ENCODE measurements at regions not wholly inside any gene's neighbourhood (a gene's known extent, or its start where the extent isn't known, plus 50 kb on each side); places are given as distances from the start of the nearest gene placed in this dataset.

- DNase-seq: no peak
These were observed 59.8 kb upstream of the PPP2R5A start for GRCh38 chr1:212225416-212225815.

DNA sequence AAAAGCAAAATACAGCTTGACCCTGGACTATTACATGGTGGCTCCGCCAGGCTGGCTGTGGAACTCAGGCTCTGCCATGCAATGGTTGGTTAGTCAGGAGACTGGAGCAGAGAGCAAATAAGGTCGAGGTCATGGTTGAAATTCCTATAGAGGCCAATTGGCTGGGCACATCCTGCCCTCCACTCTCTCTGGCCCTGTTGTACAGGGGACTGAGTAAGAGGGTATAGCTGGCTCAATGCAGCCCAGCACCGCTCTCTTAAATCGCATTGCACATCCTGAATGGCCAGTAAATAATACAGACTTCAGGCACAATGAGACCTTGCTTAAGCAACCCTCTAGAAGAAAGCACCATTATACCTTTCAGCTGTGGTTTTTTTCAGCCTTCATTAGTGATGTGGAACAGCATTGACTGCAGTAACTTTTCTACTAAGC, 59.3 kb upstream of the PPP2R5A start:
- no peak for DNase-seq

DNA sequence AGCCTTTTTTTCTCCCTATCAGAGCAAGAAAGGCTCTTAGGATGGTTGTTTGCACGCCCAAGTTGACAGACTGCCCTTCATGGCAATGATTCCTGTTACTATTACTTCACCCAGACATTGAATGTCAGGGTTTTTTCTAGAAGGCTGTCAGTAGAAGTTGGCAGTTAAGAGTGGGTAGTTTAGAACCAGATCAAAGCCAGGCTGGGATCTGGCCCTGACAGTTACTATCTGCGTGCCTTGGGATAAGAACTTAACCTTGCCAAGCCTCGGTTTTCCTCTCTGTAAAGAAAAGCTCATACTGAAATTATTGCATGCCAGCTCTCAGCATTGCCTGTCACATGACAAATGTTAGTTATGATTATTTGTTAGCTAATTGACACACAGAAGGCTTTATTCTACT, 58.7 kb upstream of the PPP2R5A start:
- DNase-seq: no peak

DNA sequence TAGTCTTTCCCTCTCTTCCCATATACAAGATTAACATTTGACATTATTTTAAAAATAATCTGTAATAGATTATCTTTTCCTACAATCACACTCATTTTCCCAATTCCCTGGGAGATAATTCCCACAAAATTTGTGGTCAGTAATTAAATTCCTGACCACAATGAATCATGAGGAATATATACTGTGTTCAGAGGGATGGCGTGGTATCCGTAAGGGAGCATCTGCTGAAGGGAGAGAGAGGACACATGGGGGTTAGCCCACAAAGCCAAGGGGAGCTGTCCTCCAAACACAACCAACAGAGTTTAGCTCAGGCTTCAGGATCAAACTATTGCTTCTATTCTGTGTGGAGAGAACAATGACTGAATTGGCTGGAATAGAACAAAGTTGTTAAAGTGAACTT, 57.1 kb upstream of the PPP2R5A start:
- DNase-seq: no peak

DNA sequence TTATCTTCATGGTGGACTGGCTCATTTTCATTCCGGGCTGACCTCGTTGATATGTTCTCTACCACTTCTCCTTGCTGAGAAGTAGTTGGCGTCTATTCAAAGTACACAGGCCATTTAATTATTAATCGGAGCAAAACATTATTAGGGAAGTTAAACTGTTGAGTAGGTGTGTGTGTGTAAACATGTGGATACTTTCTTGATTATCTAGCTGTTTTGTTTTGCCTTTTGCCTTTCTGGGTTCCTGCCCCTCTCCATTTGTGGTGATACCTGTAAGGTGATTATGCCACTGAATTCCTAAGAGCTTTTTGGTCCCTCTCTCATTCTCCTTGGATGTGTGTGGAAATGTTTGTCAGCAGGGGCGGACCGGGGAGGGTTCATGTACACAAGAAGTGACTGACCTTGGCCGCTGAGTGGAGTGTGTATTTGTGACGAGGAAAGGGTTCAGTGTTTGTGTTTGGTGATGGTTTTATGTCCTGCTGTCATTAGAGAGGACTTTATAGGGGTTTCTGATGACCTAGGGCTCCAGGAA, 56.6 kb upstream of the PPP2R5A start:
- no peak for DNase-seq

GRCh38 chr1:212229654-212230053, 55.6 kb upstream of the PPP2R5A start:
- DNase-seq: no peak

GRCh38 chr1:212230329-212230728, 54.9 kb upstream of the PPP2R5A start:
- DNase-seq: no peak

DNA sequence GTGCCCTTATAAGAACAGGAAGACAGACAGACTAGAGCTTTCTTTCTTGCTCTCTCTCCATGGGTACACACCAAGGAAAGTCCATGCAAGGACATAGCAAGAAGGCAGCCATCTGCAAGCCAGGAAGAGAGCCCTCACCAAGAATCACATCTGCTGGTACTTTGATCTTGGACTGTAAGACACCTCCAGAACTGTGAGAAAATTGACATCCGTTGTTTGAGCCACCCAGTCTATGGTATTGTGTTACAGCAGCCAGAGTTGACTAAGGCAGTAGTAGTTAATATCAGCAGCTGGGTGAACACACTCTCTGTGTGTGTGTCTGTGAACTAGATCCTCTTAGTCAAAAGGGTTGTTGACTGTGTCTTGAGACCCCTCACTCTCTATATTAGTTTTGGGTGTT, 53.8 kb upstream of the PPP2R5A start:
- DNase-seq: no peak

- DNase-seq: no peak
These were observed 53.1 kb upstream of the PPP2R5A start for GRCh38 chr1:212232090-212232489.

DNA sequence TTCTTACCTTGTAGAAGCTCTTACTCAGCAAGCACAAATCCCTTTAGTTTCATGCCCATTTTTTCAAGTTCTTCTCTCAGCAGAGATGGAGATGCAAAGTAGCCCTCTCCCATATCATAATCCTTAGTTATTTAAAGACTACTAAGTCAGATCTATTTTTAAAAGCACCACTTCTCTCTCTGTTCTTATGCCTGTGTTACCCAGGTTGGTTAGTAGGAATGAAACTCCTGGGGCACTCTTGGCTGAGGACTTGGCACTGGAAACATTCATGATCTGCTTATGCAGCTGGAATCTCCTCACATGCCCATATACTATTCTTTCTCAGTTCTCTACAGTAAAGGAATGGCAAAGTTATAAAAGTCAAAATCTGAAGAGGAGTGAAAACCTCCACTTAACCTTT, 51.9 kb upstream of the PPP2R5A start:
- DNase-seq: no peak

DNA sequence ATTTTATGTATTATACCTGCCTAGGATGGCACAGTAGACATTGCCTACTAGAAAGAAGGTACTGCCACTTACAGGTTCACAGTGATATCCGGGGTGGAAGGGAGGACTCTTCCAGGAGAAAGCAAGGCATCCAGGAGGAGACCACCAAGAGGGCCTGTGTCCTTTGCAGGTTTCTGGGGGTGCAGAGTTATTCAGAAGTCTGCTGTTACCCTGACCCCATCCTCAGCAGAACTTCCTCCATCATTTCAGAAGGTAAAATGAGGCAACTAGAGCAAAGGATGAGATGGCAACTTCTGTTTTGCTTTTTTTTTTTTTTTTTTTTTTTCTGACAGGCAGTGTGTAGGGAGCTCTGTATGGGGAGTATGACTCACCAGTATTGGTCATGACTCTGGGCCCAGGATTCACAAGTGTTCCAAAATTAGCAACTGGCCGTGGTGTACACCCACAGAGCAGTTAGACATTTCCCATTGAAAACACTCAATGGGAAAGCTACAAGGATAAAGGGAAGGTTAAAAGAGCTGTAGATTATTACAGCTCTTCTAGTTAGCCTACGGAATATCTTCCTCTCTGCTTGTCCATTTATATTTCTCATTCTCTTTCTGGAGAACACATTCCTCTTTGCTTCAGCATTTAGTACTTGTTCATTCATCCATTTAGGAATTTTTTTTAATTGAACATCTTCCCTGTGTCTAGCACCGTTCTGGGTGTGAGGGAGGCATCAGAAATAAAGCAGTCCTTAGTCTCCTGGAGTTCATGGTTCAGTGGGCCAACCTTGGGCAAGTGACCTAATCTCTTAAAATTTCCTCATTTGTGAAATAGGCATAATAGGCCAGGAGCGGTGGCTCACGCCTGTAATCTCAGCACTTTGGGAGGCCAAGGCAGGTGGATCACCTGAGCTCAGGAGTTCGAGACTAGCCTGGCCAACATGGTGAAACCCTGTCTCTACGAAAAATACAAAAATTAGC, 50.5 kb upstream of the PPP2R5A start:
- no peak for DNase-seq

All from right lung (tissue), 2 donors.